DND-41 (cell line): ENCODE measurements at regions not wholly inside any gene's neighbourhood (a gene's known extent, or its start where the extent isn't known, plus 50 kb on each side); places are given as distances from the start of the nearest gene placed in this dataset.

Experiments used
- EZH2 ChIP-seq: IDR thresholded peaks from 3 replicates; pipeline ENCODE4 v1.6.1; 2012; ENCODE audit warnings: borderline replicate concordance, low read depth, mild to moderate bottlenecking, moderate library complexity, low read length, inconsistent platforms; ENCODE audit not compliant: severe bottlenecking
- TF ChIP-seq, protein P1 (sequence below): IDR thresholded peaks from 2 replicates; pipeline ENCODE4 v1.5.1; 2012; ENCODE audit warnings: borderline replicate concordance, low read length, moderate library complexity, mild to moderate bottlenecking; ENCODE audit not compliant: poor library complexity, severe bottlenecking; ENCODE audit errors: extremely low read depth

DNA sequence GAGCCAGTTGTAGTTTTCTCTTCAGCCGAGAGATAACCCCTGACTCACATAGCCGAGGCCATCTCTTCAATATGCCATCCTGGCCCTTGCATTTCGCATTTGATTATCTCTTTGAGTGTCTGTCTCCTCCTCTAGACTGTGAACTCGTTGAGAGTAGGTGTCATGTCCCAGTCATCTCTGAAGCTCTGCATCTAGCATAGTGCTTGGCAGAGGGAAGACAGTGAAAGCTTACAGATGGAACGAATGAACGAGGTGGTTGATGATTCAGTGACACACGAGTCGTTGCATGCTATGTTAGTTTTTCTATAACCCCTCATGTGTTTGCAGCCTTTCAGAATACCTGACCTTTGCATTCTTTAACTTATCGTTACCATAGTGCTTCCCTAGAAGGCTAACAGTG, 59.9 kb upstream of the CYRIA start:
- TF ChIP-seq, protein P1, sequence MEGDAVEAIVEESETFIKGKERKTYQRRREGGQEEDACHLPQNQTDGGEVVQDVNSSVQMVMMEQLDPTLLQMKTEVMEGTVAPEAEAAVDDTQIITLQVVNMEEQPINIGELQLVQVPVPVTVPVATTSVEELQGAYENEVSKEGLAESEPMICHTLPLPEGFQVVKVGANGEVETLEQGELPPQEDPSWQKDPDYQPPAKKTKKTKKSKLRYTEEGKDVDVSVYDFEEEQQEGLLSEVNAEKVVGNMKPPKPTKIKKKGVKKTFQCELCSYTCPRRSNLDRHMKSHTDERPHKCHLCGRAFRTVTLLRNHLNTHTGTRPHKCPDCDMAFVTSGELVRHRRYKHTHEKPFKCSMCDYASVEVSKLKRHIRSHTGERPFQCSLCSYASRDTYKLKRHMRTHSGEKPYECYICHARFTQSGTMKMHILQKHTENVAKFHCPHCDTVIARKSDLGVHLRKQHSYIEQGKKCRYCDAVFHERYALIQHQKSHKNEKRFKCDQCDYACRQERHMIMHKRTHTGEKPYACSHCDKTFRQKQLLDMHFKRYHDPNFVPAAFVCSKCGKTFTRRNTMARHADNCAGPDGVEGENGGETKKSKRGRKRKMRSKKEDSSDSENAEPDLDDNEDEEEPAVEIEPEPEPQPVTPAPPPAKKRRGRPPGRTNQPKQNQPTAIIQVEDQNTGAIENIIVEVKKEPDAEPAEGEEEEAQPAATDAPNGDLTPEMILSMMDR: no peak
- no peak for TF ChIP-seq EZH2
